ENCODE measurements at regions not wholly inside any gene's neighbourhood (a gene's known extent, or its start where the extent isn't known, plus 50 kb on each side); places are given as distances from the start of the nearest gene placed in this dataset.

- no peaks in the 10 kb centered on the region for H3K4me1 Mint-ChIP-seq
- Histone ChIP-seq H3K9me3 (ENCODE audit: control insufficient read depth in 2 of 3, low read length in 3 of 3) (no peaks in the 10 kb centered on the region), H3K27ac (ENCODE audit: low read depth, low read length) (no peak overlapping the region), H3K27me3 (ENCODE audit: control insufficient read depth in 2 of 2, insufficient read depth in 2 of 2, low read length in 2 of 2) (no peaks in the 10 kb centered on the region), H3K4me1 (ENCODE audit: control insufficient read depth in 2 of 2, insufficient read depth in 2 of 2, low read length in 2 of 2) (no peaks in the 10 kb centered on the region), H3K36me3 (ENCODE audit: control insufficient read depth in 2 of 3, insufficient read depth in 3 of 3, low read length in 3 of 3) (no peaks in the 10 kb centered on the region), H3K4me3 (ENCODE audit: low read length) (no peak overlapping the region)
- no peak overlapping the region for H3K4me3 Mint-ChIP-seq
- ATAC-seq (no peak), DNase-seq (no peak)
- intact Hi-C loops (cut with micrococcal nuclease): no loop called here
- H3K27me3 Mint-ChIP-seq: peaks cover 4 to 14% (median 4%) of the 10 kb centered on the region in 5 donors
- H3K36me3 Mint-ChIP-seq: peaks cover 0 to 5% (median 0%) of the 10 kb centered on the region in 5 donors
- CTCF ChIA-PET: no interaction called here
- H3K27ac Mint-ChIP-seq: no peak overlapping the region
- POLR2A ChIA-PET: interaction anchor here (0.7 kb wide), 1 partner anchor 26 kb away, joined by 4 read pairs; no protein-coding TSS in a partner anchor
- peaks cover 0 to 11% (median 4%) of the 10 kb centered on the region in 11 donors for H3K9me3 Mint-ChIP-seq
Measured at GRCh38 chr5:36765876-36766275, 110.7 kb upstream of the NIPBL start.

GRCh38 chr5:36766981-36767380 is 109.6 kb upstream of the NIPBL start:
- CTCF ChIA-PET: interaction anchor here (0.6 kb wide), 1 partner anchor 16 kb away, joined by 3 read pairs; no protein-coding TSS in a partner anchor
- intact Hi-C loops (cut with micrococcal nuclease): no loop called here

DNA sequence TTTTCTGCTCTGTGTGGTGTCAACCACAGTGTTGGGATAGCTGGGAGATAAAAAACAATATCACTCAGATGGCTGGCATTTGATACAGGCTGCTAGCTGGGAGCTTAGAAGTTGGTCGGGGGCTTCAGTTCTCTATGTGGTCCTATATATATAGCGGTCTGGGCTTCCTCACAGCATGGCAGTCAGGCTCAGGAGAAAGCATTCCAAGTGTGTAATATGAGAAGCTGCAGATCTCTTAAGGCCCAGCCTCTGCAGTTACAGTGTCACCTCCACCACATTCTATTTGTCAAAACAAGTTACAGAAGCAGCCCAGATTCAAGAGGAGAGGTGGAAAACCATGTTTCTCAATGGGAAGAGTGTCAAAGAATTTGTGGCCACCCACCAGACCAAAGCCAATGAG is 108.1 kb upstream of the NIPBL start:
- intact Hi-C loops (cut with micrococcal nuclease): no loop called here
- CTCF ChIA-PET: no interaction called here

More at GRCh38 chr5:36766981-36767380, 109.6 kb upstream of the NIPBL start:
- no peak for ATAC-seq
- peaks cover 4 to 19% (median 5%) of the 10 kb centered on the region in 5 donors for H3K27me3 Mint-ChIP-seq
- H3K4me1 Mint-ChIP-seq: no peaks in the 10 kb centered on the region
- no peaks in the 10 kb centered on the region for H3K36me3 ChIP-seq (ENCODE audit: control insufficient read depth in 2 of 3, insufficient read depth in 3 of 3, low read length in 3 of 3)
- no peak for DNase-seq
- POLR2A ChIA-PET: no interaction called here
- H3K9me3 Mint-ChIP-seq: peaks cover 0 to 14% (median 5%) of the 10 kb centered on the region in 11 donors
- H3K4me3 Mint-ChIP-seq: no peak overlapping the region
- H3K9me3 ChIP-seq (ENCODE audit: control insufficient read depth in 2 of 3, low read length in 3 of 3): no peaks in the 10 kb centered on the region
- H3K4me3 ChIP-seq (ENCODE audit: low read length): no peak overlapping the region
- no peak overlapping the region for H3K27ac Mint-ChIP-seq
- H3K4me1 ChIP-seq (ENCODE audit: control insufficient read depth in 2 of 2, insufficient read depth in 2 of 2, low read length in 2 of 2): no peaks in the 10 kb centered on the region
- peaks cover 0 to 5% (median 0%) of the 10 kb centered on the region in 5 donors for H3K36me3 Mint-ChIP-seq
- H3K27ac ChIP-seq (ENCODE audit: low read depth, low read length): no peak overlapping the region
- no peaks in the 10 kb centered on the region for H3K27me3 ChIP-seq (ENCODE audit: control insufficient read depth in 2 of 2, insufficient read depth in 2 of 2, low read length in 2 of 2)

DNA sequence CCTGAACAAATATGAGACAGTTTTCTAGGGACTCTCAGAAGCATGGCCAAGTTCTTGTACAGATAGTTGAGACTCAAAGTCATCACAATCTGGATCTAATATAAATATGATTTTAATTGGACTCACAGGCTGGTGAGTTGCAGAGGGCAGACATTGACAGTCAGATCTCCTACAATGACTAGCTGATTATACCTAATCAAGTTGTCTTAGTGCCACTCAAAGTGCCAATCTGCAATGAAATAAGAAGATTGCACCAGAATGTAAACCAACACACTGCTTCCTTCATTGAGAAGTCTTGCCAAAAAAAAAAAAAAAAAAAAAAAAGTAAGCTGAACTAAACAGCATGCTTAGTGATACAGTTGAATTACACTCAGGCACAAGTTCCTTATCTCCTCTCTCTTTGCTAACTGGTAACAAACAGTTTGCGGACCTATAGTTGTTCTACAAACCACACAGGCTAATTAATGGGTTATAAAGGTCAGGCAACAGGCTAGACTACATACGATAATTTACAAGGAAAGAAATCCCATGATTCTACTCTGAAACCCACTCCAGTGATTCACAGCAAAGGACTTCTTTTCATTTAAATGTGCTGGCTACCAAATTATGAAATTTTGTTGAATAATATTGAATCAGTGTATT is 107.3 kb upstream of the NIPBL start:
- H3K9me3 Mint-ChIP-seq: peaks cover 0 to 14% (median 5%) of the 10 kb centered on the region in 11 donors
- no peak overlapping the region for H3K27ac Mint-ChIP-seq
- Histone ChIP-seq H3K36me3 (ENCODE audit: control insufficient read depth in 2 of 3, insufficient read depth in 3 of 3, low read length in 3 of 3) (no peaks in the 10 kb centered on the region), H3K27ac (ENCODE audit: low read depth, low read length) (no peak overlapping the region), H3K27me3 (ENCODE audit: control insufficient read depth in 2 of 2, insufficient read depth in 2 of 2, low read length in 2 of 2) (no peaks in the 10 kb centered on the region), H3K4me1 (ENCODE audit: control insufficient read depth in 2 of 2, insufficient read depth in 2 of 2, low read length in 2 of 2) (no peaks in the 10 kb centered on the region), H3K4me3 (ENCODE audit: low read length) (no peak overlapping the region), H3K9me3 (ENCODE audit: control insufficient read depth in 2 of 3, low read length in 3 of 3) (no peaks in the 10 kb centered on the region)
- H3K27me3 Mint-ChIP-seq: peaks cover 3 to 23% (median 5%) of the 10 kb centered on the region in 5 donors
- intact Hi-C loops (cut with micrococcal nuclease): no loop called here
- DNase-seq (no peak), ATAC-seq (no peak)
- peaks cover 0 to 5% (median 0%) of the 10 kb centered on the region in 5 donors for H3K36me3 Mint-ChIP-seq
- H3K4me3 Mint-ChIP-seq: no peak overlapping the region
- ChIA-PET POLR2A (no interaction called here), CTCF (no interaction called here)
- no peaks in the 10 kb centered on the region for H3K4me1 Mint-ChIP-seq

More for the DNA sequence above, 108.1 kb upstream of the NIPBL start:
- H3K27me3 ChIP-seq (ENCODE audit: control insufficient read depth in 2 of 2, insufficient read depth in 2 of 2, low read length in 2 of 2): no peaks in the 10 kb centered on the region
- POLR2A ChIA-PET: no interaction called here
- ATAC-seq: no peak
- H3K36me3 ChIP-seq (ENCODE audit: control insufficient read depth in 2 of 3, insufficient read depth in 3 of 3, low read length in 3 of 3): no peaks in the 10 kb centered on the region
- no peaks in the 10 kb centered on the region for H3K4me1 ChIP-seq (ENCODE audit: control insufficient read depth in 2 of 2, insufficient read depth in 2 of 2, low read length in 2 of 2)
- H3K4me3 Mint-ChIP-seq: no peak overlapping the region
- H3K36me3 Mint-ChIP-seq: peaks cover 0 to 5% (median 0%) of the 10 kb centered on the region in 5 donors
- H3K4me1 Mint-ChIP-seq: no peaks in the 10 kb centered on the region
- DNase-seq: no peak
- H3K9me3 Mint-ChIP-seq: peaks cover 0 to 14% (median 5%) of the 10 kb centered on the region in 11 donors
- H3K27me3 Mint-ChIP-seq: peaks cover 0 to 23% (median 5%) of the 10 kb centered on the region in 5 donors
- no peak overlapping the region for H3K27ac Mint-ChIP-seq
- no peak overlapping the region for H3K4me3 ChIP-seq (ENCODE audit: low read length)
- no peaks in the 10 kb centered on the region for H3K9me3 ChIP-seq (ENCODE audit: control insufficient read depth in 2 of 3, low read length in 3 of 3)
- H3K27ac ChIP-seq (ENCODE audit: low read depth, low read length): no peak overlapping the region

DNA sequence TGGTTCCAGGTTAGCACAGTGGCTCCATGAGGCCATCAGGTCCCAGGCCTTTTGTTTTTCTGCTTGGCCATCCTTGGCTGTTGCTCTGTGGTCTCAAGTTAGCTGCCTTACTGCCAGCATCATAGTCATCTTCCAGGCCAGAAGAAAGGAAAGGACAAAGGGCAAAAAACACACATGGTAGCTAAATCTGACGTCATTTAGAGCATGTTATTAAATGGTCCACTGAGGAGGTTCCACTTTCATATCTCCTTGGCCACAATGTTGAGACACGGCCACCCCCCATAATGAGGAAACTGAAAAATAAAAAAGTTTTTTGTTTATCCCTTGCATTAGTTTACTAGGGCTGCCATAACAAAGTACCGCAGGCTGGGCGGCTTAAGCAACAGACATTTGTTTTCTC is 106.4 kb upstream of the NIPBL start:
- H3K36me3 ChIP-seq (ENCODE audit: control insufficient read depth in 2 of 3, insufficient read depth in 3 of 3, low read length in 3 of 3): no peaks in the 10 kb centered on the region
- H3K4me3 ChIP-seq (ENCODE audit: low read length): no peak overlapping the region
- H3K9me3 ChIP-seq (ENCODE audit: control insufficient read depth in 2 of 3, low read length in 3 of 3): no peaks in the 10 kb centered on the region
- no peaks in the 10 kb centered on the region for H3K4me1 Mint-ChIP-seq
- peaks cover 0 to 5% (median 0%) of the 10 kb centered on the region in 5 donors for H3K36me3 Mint-ChIP-seq
- POLR2A ChIA-PET: no interaction called here
- DNase-seq (no peak), ATAC-seq (no peak)
- no peak overlapping the region for H3K27ac Mint-ChIP-seq
- intact Hi-C loops (cut with micrococcal nuclease): no loop called here
- H3K9me3 Mint-ChIP-seq: peaks cover 0 to 14% (median 5%) of the 10 kb centered on the region in 11 donors
- H3K27me3 Mint-ChIP-seq: peaks cover 3 to 19% (median 5%) of the 10 kb centered on the region in 5 donors
- no peaks in the 10 kb centered on the region for H3K4me1 ChIP-seq (ENCODE audit: control insufficient read depth in 2 of 2, insufficient read depth in 2 of 2, low read length in 2 of 2)
- H3K27me3 ChIP-seq (ENCODE audit: control insufficient read depth in 2 of 2, insufficient read depth in 2 of 2, low read length in 2 of 2): no peaks in the 10 kb centered on the region
- no peak overlapping the region for H3K27ac ChIP-seq (ENCODE audit: low read depth, low read length)
- no peak overlapping the region for H3K4me3 Mint-ChIP-seq
- CTCF ChIA-PET: no interaction called here

DNA sequence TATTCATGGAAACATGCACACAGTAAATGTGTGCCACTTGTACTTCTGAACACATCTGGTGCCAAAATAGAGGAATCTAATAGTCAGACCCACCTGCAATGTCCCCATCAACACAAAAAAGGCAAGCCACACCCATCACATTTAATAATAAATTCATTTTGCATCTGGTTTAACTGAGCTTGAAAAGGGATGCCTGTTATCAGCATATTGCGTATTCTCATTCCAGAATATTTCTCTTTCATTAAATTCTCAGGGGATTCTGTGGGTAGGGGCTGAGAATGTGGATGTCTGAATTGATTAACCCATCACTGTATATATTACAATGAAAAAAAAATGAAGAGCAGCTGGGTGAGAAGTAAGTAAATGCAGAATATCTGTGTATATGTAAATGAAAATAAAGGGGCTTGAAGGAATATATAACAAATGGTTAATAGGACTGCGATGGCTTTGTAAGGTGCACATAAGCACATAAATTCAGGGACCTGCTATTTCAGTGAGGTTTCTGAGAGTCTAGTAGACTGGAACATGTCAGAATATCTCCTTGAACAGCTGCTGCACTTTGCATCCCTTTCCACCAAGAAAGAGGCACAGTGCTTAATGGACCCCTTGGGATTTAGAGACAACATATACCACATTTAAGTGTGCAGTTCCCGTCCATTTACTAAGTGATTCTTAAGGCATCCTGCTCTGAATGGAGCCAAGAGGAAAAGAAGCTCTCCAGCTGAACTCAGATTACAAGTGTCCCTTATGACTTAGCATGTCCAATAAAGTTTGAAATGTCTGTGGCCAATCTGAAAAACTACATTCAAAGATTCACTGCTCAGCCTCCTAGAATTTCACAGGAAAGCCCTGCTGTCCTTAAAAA is 104.1 kb upstream of the NIPBL start:
- intact Hi-C loops (cut with micrococcal nuclease): no loop called here
- Histone ChIP-seq H3K27ac (ENCODE audit: low read depth, low read length) (no peak overlapping the region), H3K4me3 (ENCODE audit: low read length) (no peak overlapping the region), H3K9me3 (ENCODE audit: control insufficient read depth in 2 of 3, low read length in 3 of 3) (no peaks in the 10 kb centered on the region), H3K27me3 (ENCODE audit: control insufficient read depth in 2 of 2, insufficient read depth in 2 of 2, low read length in 2 of 2) (no peaks in the 10 kb centered on the region), H3K4me1 (ENCODE audit: control insufficient read depth in 2 of 2, insufficient read depth in 2 of 2, low read length in 2 of 2) (no peaks in the 10 kb centered on the region), H3K36me3 (ENCODE audit: control insufficient read depth in 2 of 3, insufficient read depth in 3 of 3, low read length in 3 of 3) (no peaks in the 10 kb centered on the region)
- Mint-ChIP-seq H3K4me1 (peaks cover 0 to 2% (median 0%) of the 10 kb centered on the region in 7 donors), H3K4me3 (no peak overlapping the region), H3K36me3 (no peaks in the 10 kb centered on the region), H3K27ac (no peak overlapping the region), H3K9me3 (peaks cover 0 to 7% (median 0%) of the 10 kb centered on the region in 11 donors), H3K27me3 (peaks cover 0 to 18% (median 3%) of the 10 kb centered on the region in 5 donors)
- DNase-seq (no peak), ATAC-seq (no peak)
- POLR2A ChIA-PET: no interaction called here
- CTCF ChIA-PET: interaction anchor here (0.6 kb wide), 1 partner anchor 45 kb away, joined by 3 read pairs; no protein-coding TSS in a partner anchor

Data from naive thymus-derived CD4-positive, alpha-beta T cell (primary cell).